K562 (cell line): ENCODE measurements at regions not wholly inside any gene's neighbourhood (a gene's known extent, or its start where the extent isn't known, plus 50 kb on each side); places are given as distances from the start of the nearest gene placed in this dataset.

Experiments
- ATAC-seq: fragments of 200-7000 bp; cut with Tn5 transposase; 3 replicates; pipeline ENCODE4 v1.9.1; 2020; ENCODE audit warnings: moderate library complexity
- BruUV-seq: library from RNA; stranded (reverse); fragments of 400-500 nt; replicated peaks from 2 replicates; lab custom pipeline; 2021; lab: Mats Ljungman, UMichigan
- CTCF ChIA-PET: fragments of 300-600 bp; formaldehyde crosslinking; extraction: SDS; loops from one replicate; lab custom pipeline; 2021; ENCODE audit warnings: low intra/inter-chr PET ratio; lab: Yijun Ruan, JAX
- POLR2A ChIA-PET: fragments of 300-600, 350-650 bp; sonication (Branson Sonifier 250); formaldehyde crosslinking; extraction: SDS; loops from one replicate; lab custom pipeline; 2021; ENCODE audit warnings: antibody characterized with exemption, inconsistent platforms; lab: Yijun Ruan, JAX
- DNase-seq, 4 experiments: peaks; one replicate each; pipeline versions ENCODE4 v3.0.0 to v3.0.0-alpha.2; 2011 to 2018; ENCODE audit warnings: low spot score in 3 of 4, mixed read lengths in 3 of 4; ENCODE audit errors: extremely low read depth in 1 of 4
- FAIRE-seq: peaks from 2 replicates; lab custom pipeline; 2011; peaks lifted over from hg19 to GRCh38; lab: Jason Lieb, UNC
- H2AFZ ChIP-seq: 2 replicates; pipeline ENCODE4 v1.6.0; 2011; ENCODE audit warnings: low read depth, low read length, control low read depth, inconsistent platforms
- H3K27ac ChIP-seq: fragments of 200-600 bp; 3 replicates; pipeline ENCODE4 v1.8.0; 2011; ENCODE audit warnings: low read depth, mild to moderate bottlenecking, control low read depth, inconsistent platforms, low read length, moderate library complexity, mixed read lengths; ENCODE audit errors: extremely low read depth
- H3K27me3 ChIP-seq, 2 experiments: fragments of 300-600 bp in 1 of 2; 2 replicates in 1 of 2; 3 replicates in 1 of 2; pipeline versions ENCODE4 v1.6.0 to v1.8.0; 2011; ENCODE audit warnings: inconsistent platforms in 2 of 2, low read length in 2 of 2, mild to moderate bottlenecking in 1 of 2, mixed read lengths in 1 of 2, moderate library complexity in 1 of 2; ENCODE audit not compliant: control insufficient read depth in 2 of 2, insufficient read depth in 2 of 2
- H3K36me3 ChIP-seq: fragments of 300-600 bp; 3 replicates; pipeline ENCODE4 v1.8.0; 2011; ENCODE audit warnings: mild to moderate bottlenecking, low read length, inconsistent platforms; ENCODE audit not compliant: control insufficient read depth, insufficient read depth
- H3K4me1 ChIP-seq, 2 experiments: fragments of 200-600 bp in 1 of 2; replicated peaks in 1 of 2; 2 replicates in 1 of 2; 3 replicates in 1 of 2; pipeline versions ENCODE4 v1.5.1 to v1.8.0; 2011; ENCODE audit warnings: inconsistent platforms in 2 of 2, low read length in 2 of 2, mild to moderate bottlenecking in 1 of 2, mixed read lengths in 1 of 2, moderate library complexity in 1 of 2; ENCODE audit not compliant: control insufficient read depth in 2 of 2, insufficient read depth in 2 of 2
- H3K4me2 ChIP-seq: 2 replicates; pipeline ENCODE4 v1.6.1; 2011; ENCODE audit warnings: low read length, control low read depth, inconsistent platforms, mixed read lengths; ENCODE audit not compliant: insufficient read depth
- H3K4me3 ChIP-seq: fragments of 200-600 bp; sonication (generic), shearing (Covaris generic); 2 replicates; pipeline ENCODE4 v1.5.1; 2016; ENCODE audit warnings: control low read depth, inconsistent platforms
- H3K79me2 ChIP-seq: fragments of 200-600 bp; 3 replicates; pipeline ENCODE4 v1.8.0; 2011; ENCODE audit warnings: low read length, inconsistent platforms; ENCODE audit not compliant: control insufficient read depth, insufficient read depth
- H3K9ac ChIP-seq, 2 experiments: 2 replicates each; pipeline versions ENCODE4 v1.6.0 to v1.6.1; 2011; ENCODE audit warnings: low read depth in 2 of 2, low read length in 2 of 2, control low read depth in 1 of 2, inconsistent platforms in 1 of 2, mild to moderate bottlenecking in 1 of 2, mixed read lengths in 1 of 2; ENCODE audit not compliant: insufficient read depth in 1 of 2
- H3K9me1 ChIP-seq: one replicate; pipeline ENCODE4 v1.6.0; 2011; ENCODE audit warnings: inconsistent platforms, mild to moderate bottlenecking, low read length, moderate library complexity; ENCODE audit not compliant: control insufficient read depth, insufficient read depth
- H3K9me3 ChIP-seq: replicated peaks from 2 replicates; pipeline ENCODE4 v1.5.1; 2011; ENCODE audit warnings: low read depth, low read length, inconsistent platforms; ENCODE audit not compliant: control insufficient read depth, insufficient read depth
- H4K20me1 ChIP-seq: replicated peaks from 2 replicates; pipeline ENCODE4 v1.6.1; 2011; ENCODE audit warnings: low read length, inconsistent platforms, mixed read lengths; ENCODE audit not compliant: control insufficient read depth, insufficient read depth
- ARID4B ChIP-seq: sonication (generic); formaldehyde crosslinking; IDR thresholded peaks from 2 replicates; pipeline ENCODE4 v1.8.0; 2022; ENCODE audit warnings: mild to moderate bottlenecking, missing genetic modification reagents
- NR3C1 ChIP-seq: sonication (generic); formaldehyde crosslinking; IDR thresholded peaks from 2 replicates; pipeline ENCODE4 v1.8.1; 2022; ENCODE audit warnings: missing genetic modification reagents
- NUFIP1 ChIP-seq: fragments of 450-650 bp; IDR thresholded peaks from 2 replicates; pipeline ENCODE4 v1.6.1; 2018; ENCODE audit not compliant: partially characterized antibody
- REST ChIP-seq, 2 experiments: fragments of 450-650 bp; formaldehyde crosslinking in 1 of 2; IDR thresholded peaks; 2 replicates each; pipeline versions ENCODE4 v1.4.0 to v1.6.1; 2014 to 2020; ENCODE audit warnings: mild to moderate bottlenecking in 2 of 2, borderline replicate concordance in 1 of 2, low read depth in 1 of 2
- ZNF124 ChIP-seq: sonication (generic); formaldehyde crosslinking; IDR thresholded peaks from 2 replicates; pipeline ENCODE4 v1.8.1; 2022; ENCODE audit warnings: missing genetic modification reagents
- ZNF280A ChIP-seq: fragments of 450-650 bp; IDR thresholded peaks from 2 replicates; pipeline ENCODE4 v1.6.1; 2018; ENCODE audit warnings: mild to moderate bottlenecking, low read depth; ENCODE audit not compliant: partially characterized antibody
- ZNF778 ChIP-seq: fragments of 450-650 bp; formaldehyde crosslinking; IDR thresholded peaks from 2 replicates; pipeline ENCODE4 v1.4.0; 2020; ENCODE audit warnings: mild to moderate bottlenecking, moderate library complexity
- WGBS: fragments of 100-300 bp; shearing (Covaris generic); methylation state at CpG from one replicate; pipeline ENCODE4 v1.1.6; 2016; ENCODE audit warnings: low coverage, mixed read lengths; ENCODE audit not compliant: insufficient coverage; ENCODE audit errors: missing lambda C conversion rate; 5-methylcytosine and 5-hydroxymethylcytosine counted together
- in situ Hi-C: fragments of 300-500 bp; cut with MboI; formaldehyde crosslinking; loops from 4 replicates; pipeline ENCODE4 v1.15.0; 2018; ENCODE audit warnings: inconsistent platforms, mixed read lengths
- intact Hi-C: fragments of 100-400 bp; cut with micrococcal nuclease; formaldehyde crosslinking; loops from 2 replicates; pipeline ENCODE4 v1.14.2; 2022

- no peak for DNase-seq
- Histone ChIP-seq H3K79me2 (no peaks in the 10 kb centered on the region), H3K9ac (no peak overlapping the region), H2AFZ (no peak overlapping the region), H3K9me1 (no peaks in the 10 kb centered on the region), H3K27me3 (peaks cover 0 to under 1% of the 10 kb centered on the region in 2 experiments; a peak in 2 of 5 replicates), H3K36me3 (no peaks in the 10 kb centered on the region), H3K4me1 (no peaks in the 10 kb centered on the region), H3K9me3 (no peaks in the 10 kb centered on the region), H3K4me3 (no peak overlapping the region), H4K20me1 (no peaks in the 10 kb centered on the region), H3K4me2 (no peak overlapping the region), H3K27ac (no peak overlapping the region)
- ChIA-PET CTCF (no interaction called here), POLR2A (no interaction called here)
- intact Hi-C loops (no loop called here), in situ Hi-C loops (no loop called here)
- no peak for FAIRE-seq
- ATAC-seq: no peak
- WGBS: 4% methylated on average over 2 of the region's 2 CpGs
- BruUV-seq: no TSS peak
- TF ChIP-seq ZNF124 (CRISPR knock-in tag): no peak
- no peak for TF ChIP-seq ZNF280A
- no peak for TF ChIP-seq ARID4B
- TF ChIP-seq ZNF778: no peak
- no peak for TF ChIP-seq NUFIP1
- TF ChIP-seq NR3C1 (CRISPR knock-in tag): no peak
- no peak for TF ChIP-seq REST (IDR thresholded peaks at IDR 0.05; ENCODE audit: borderline replicate concordance)
- no peak for TF ChIP-seq REST (CRISPR knock-in tag; IDR thresholded peaks at IDR 0.05; ENCODE audit: low read depth)
These were observed 98.7 kb upstream of the SLC35F3 start for GRCh38 chr1:233805786-233806185.
